HCT116 (cell line): ENCODE measurements at regions not wholly inside any gene's neighbourhood (a gene's known extent, or its start where the extent isn't known, plus 50 kb on each side); places are given as distances from the start of the nearest gene placed in this dataset.

Experiments used
- CTCF ChIP-seq, 3 experiments: fragments of 200-600 bp in 1 of 3; sonication (generic) in 1 of 3; IDR thresholded peaks in 2 of 3; conservative IDR thresholded peaks in 1 of 3; 2 replicates each; pipeline ENCODE4 v1.5.1; 2012 to 2017; ENCODE audit warnings: low read depth in 2 of 3, low read length in 2 of 3, antibody characterized with exemption in 1 of 3, borderline replicate concordance in 1 of 3, control low read depth in 1 of 3, mild to moderate bottlenecking in 1 of 3, mixed read lengths in 1 of 3, mixed run types in 1 of 3, moderate library complexity in 1 of 3; ENCODE audit not compliant: insufficient read depth in 1 of 3
- EZH2phosphoT487 ChIP-seq: fragments of 200-600 bp; IDR thresholded peaks from 2 replicates; pipeline ENCODE4 v1.6.1; 2018; ENCODE audit warnings: antibody characterized with exemption, borderline replicate concordance
- MAX ChIP-seq: IDR thresholded peaks from 2 replicates; pipeline ENCODE4 v1.6.1; 2012
- POLR2A ChIP-seq: IDR thresholded peaks from 2 replicates; pipeline ENCODE4 v1.7.0; 2011; ENCODE audit warnings: borderline replicate concordance; ENCODE audit not compliant: insufficient read depth, insufficient read length; ENCODE audit errors: extremely low read depth
- POLR2AphosphoS5 ChIP-seq: IDR thresholded peaks from 2 replicates; pipeline ENCODE4 v1.6.1; 2011; ENCODE audit warnings: mild to moderate bottlenecking, low read depth, low read length, moderate library complexity
- RAD21 ChIP-seq: IDR thresholded peaks from 2 replicates; pipeline ENCODE4 v1.6.1; 2012; ENCODE audit warnings: low read depth, mild to moderate bottlenecking
- YY1 ChIP-seq: IDR thresholded peaks from 2 replicates; pipeline ENCODE4 v1.6.1; 2011; ENCODE audit warnings: low read length, low read depth, moderate library complexity, mild to moderate bottlenecking; ENCODE audit not compliant: insufficient replicate concordance; ENCODE audit errors: extremely low read depth

- TF ChIP-seq CTCF (IDR thresholded peaks at IDR 0.05 in 2 of 3, conservative IDR thresholded peaks at IDR 0.05 in 1 of 3; ENCODE audit: borderline replicate concordance in 1 of 3, insufficient read depth in 1 of 3, low read depth in 2 of 3, low read length in 2 of 3) (no peak), YY1 (no peak), POLR2AphosphoS5 (no peak), RAD21 (no peak), POLR2A (no peak), MAX (no peak), EZH2phosphoT487 (no peak)
Measured at GRCh38 chr13:83740622-83741021, 141.7 kb downstream of the SLITRK1 start.
